ENCODE measurements at regions not wholly inside any gene's neighbourhood (a gene's known extent, or its start where the extent isn't known, plus 50 kb on each side); places are given as distances from the start of the nearest gene placed in this dataset.

- Histone ChIP-seq H3K9ac (ENCODE audit: low read length) (no peak overlapping the region), H3K4me2 (ENCODE audit: low read depth, low read length, poor library complexity, severe bottlenecking) (no peak overlapping the region), H3K36me3 (ENCODE audit: low read length) (no peaks in the 10 kb centered on the region), H3K9me2 (replicated peaks; ENCODE audit: insufficient read depth, low read length) (no peaks in the 10 kb centered on the region), H3F3A (ENCODE audit: insufficient read depth) (no peaks in the 10 kb centered on the region), H3K9me3 (ENCODE audit: insufficient read depth, low read length) (no peaks in the 10 kb centered on the region), H2AFZ (ENCODE audit: low read depth, low read length, severe bottlenecking) (no peak overlapping the region), H3K27ac (ENCODE audit: low read depth, low read length) (no peak overlapping the region), H3K79me2 (ENCODE audit: insufficient read depth, low read length) (no peaks in the 10 kb centered on the region), H3K27me3 (ENCODE audit: low read length) (no peaks in the 10 kb centered on the region), H3K4me3 (ENCODE audit: insufficient read depth, low read length, poor library complexity, severe bottlenecking) (no peak overlapping the region), H4K20me1 (ENCODE audit: low read depth, low read length) (no peaks in the 10 kb centered on the region)
- TF ChIP-seq, protein P1, sequence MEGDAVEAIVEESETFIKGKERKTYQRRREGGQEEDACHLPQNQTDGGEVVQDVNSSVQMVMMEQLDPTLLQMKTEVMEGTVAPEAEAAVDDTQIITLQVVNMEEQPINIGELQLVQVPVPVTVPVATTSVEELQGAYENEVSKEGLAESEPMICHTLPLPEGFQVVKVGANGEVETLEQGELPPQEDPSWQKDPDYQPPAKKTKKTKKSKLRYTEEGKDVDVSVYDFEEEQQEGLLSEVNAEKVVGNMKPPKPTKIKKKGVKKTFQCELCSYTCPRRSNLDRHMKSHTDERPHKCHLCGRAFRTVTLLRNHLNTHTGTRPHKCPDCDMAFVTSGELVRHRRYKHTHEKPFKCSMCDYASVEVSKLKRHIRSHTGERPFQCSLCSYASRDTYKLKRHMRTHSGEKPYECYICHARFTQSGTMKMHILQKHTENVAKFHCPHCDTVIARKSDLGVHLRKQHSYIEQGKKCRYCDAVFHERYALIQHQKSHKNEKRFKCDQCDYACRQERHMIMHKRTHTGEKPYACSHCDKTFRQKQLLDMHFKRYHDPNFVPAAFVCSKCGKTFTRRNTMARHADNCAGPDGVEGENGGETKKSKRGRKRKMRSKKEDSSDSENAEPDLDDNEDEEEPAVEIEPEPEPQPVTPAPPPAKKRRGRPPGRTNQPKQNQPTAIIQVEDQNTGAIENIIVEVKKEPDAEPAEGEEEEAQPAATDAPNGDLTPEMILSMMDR (IDR thresholded peaks at IDR 0.05; ENCODE audit: insufficient read depth, low read length, poor library complexity, severe bottlenecking), result no peak
- no peak for TF ChIP-seq EZH2phosphoT487 (conservative IDR thresholded peaks at IDR 0.05; ENCODE audit: low read length)
These were observed 205.1 kb upstream of the EMCN start for GRCh38 chr4:100722866-100723459.

GRCh38 chr4:100722133-100722532 is 204.3 kb upstream of the EMCN start:
- Histone ChIP-seq H3K36me3 (ENCODE audit: low read length) (no peaks in the 10 kb centered on the region), H3K4me3 (ENCODE audit: insufficient read depth, low read length, poor library complexity, severe bottlenecking) (no peak overlapping the region), H3F3A (ENCODE audit: insufficient read depth) (no peaks in the 10 kb centered on the region), H3K79me2 (ENCODE audit: insufficient read depth, low read length) (no peaks in the 10 kb centered on the region), H3K9ac (ENCODE audit: low read length) (no peak overlapping the region), H3K27ac (ENCODE audit: low read depth, low read length) (no peak overlapping the region), H3K4me2 (ENCODE audit: low read depth, low read length, poor library complexity, severe bottlenecking) (no peak overlapping the region), H4K20me1 (ENCODE audit: low read depth, low read length) (no peaks in the 10 kb centered on the region), H3K27me3 (ENCODE audit: low read length) (no peaks in the 10 kb centered on the region), H3K9me3 (ENCODE audit: insufficient read depth, low read length) (no peaks in the 10 kb centered on the region), H2AFZ (ENCODE audit: low read depth, low read length, severe bottlenecking) (no peak overlapping the region), H3K9me2 (replicated peaks; ENCODE audit: insufficient read depth, low read length) (no peaks in the 10 kb centered on the region)
- TF ChIP-seq, protein P1 (IDR thresholded peaks at IDR 0.05; ENCODE audit: insufficient read depth, low read length, poor library complexity, severe bottlenecking), result no peak
- no peak for TF ChIP-seq EZH2phosphoT487 (conservative IDR thresholded peaks at IDR 0.05; ENCODE audit: low read length)

- Histone ChIP-seq H3K4me2 (ENCODE audit: low read depth, low read length, poor library complexity, severe bottlenecking) (no peak overlapping the region), H3F3A (ENCODE audit: insufficient read depth) (no peaks in the 10 kb centered on the region), H3K27me3 (ENCODE audit: low read length) (no peaks in the 10 kb centered on the region), H3K27ac (ENCODE audit: low read depth, low read length) (no peak overlapping the region), H3K79me2 (ENCODE audit: insufficient read depth, low read length) (no peaks in the 10 kb centered on the region), H3K9ac (ENCODE audit: low read length) (no peak overlapping the region), H3K9me2 (replicated peaks; ENCODE audit: insufficient read depth, low read length) (no peaks in the 10 kb centered on the region), H3K4me3 (ENCODE audit: insufficient read depth, low read length, poor library complexity, severe bottlenecking) (no peak overlapping the region), H4K20me1 (ENCODE audit: low read depth, low read length) (no peaks in the 10 kb centered on the region), H3K9me3 (ENCODE audit: insufficient read depth, low read length) (no peaks in the 10 kb centered on the region), H2AFZ (ENCODE audit: low read depth, low read length, severe bottlenecking) (no peak overlapping the region), H3K36me3 (ENCODE audit: low read length) (no peaks in the 10 kb centered on the region)
- TF ChIP-seq EZH2phosphoT487 (conservative IDR thresholded peaks at IDR 0.05; ENCODE audit: low read length), result no peak
- TF ChIP-seq, protein P1 (IDR thresholded peaks at IDR 0.05; ENCODE audit: insufficient read depth, low read length, poor library complexity, severe bottlenecking), result no peak
These were observed 203.7 kb upstream of the EMCN start for GRCh38 chr4:100721490-100721889.

Data from SU-DHL-6 (cell line).